ENCODE measurements at regions not wholly inside any gene's neighbourhood (a gene's known extent, or its start where the extent isn't known, plus 50 kb on each side); places are given as distances from the start of the nearest gene placed in this dataset.

DNA sequence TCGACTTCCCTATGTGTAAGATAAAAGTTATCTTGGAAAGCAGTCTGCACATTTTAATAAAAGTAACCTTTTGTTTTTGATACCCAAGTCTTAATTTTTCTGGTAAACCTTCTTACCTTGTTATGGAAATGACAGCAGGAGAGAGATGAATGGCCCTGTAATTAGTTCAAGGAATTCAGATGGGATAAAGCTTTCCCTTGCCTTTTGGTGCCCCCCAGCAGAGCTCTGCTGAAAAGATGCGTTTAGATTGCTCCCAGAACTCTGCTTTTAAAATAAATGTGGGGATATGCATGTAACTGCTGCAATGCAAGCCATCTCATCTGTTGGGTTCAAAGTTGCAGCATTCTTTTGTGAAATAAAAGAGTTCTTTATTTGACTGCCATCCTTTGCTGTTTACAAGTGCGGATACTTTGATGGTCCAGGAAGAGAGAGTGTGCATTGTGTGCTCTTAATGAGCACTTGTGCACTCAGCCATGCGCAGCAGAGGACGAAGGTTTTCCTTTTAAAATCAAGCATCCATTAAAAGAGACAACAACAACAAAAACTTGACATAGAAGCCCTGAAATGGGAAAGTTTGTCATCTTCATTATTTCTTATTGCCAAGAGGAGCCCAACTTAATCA lies 176.7 kb upstream of the ST6GAL2 start:
- Histone ChIP-seq H3K4me1 (ENCODE audit: control insufficient read depth, insufficient read depth, low read length) (no peaks in the 10 kb centered on the region), H3K9me3 (replicated peaks; ENCODE audit: control insufficient read depth, low read depth, low read length) (no peaks in the 10 kb centered on the region), H3K27ac (ENCODE audit: low read length) (no peak overlapping the region), H3K36me3 (ENCODE audit: control insufficient read depth, insufficient read depth, low read length) (no peaks in the 10 kb centered on the region), H3K4me3 (ENCODE audit: low read length) (no peak overlapping the region), H3K27me3 (ENCODE audit: control insufficient read depth, insufficient read depth, low read length) (no peaks in the 10 kb centered on the region)
- DNase-seq: no peak
- no CpG with 5 or more reads among the region's 5 CpGs for WGBS (ENCODE audit: insufficient coverage)

DNA sequence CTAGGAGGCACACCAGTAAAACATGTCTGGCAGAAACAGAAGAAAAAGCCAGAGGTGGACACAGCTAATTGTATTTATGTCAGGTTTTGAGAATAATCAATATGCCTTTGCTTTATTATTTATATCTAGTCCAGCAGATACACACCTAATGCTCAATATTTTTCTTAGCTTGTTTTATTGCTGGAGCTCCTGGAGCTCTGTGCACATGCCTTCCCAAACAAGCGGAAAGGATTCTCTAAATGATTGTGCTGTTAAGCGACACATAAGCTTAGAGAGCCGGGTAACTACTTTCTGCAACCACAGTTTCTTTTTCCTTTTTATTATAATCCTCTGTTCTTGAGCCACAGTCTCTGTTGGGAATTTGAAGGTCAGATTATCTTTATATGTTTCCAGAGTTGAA lies 177.3 kb upstream of the ST6GAL2 start:
- no CpG with 5 or more reads among the region's 3 CpGs for WGBS (ENCODE audit: insufficient coverage)
- H3K27ac ChIP-seq (ENCODE audit: low read length): no peak overlapping the region
- no peaks in the 10 kb centered on the region for H3K27me3 ChIP-seq (ENCODE audit: control insufficient read depth, insufficient read depth, low read length)
- no peaks in the 10 kb centered on the region for H3K9me3 ChIP-seq (replicated peaks; ENCODE audit: control insufficient read depth, low read depth, low read length)
- no peak for DNase-seq
- H3K36me3 ChIP-seq (ENCODE audit: control insufficient read depth, insufficient read depth, low read length): no peaks in the 10 kb centered on the region
- H3K4me3 ChIP-seq (ENCODE audit: low read length): no peak overlapping the region
- no peaks in the 10 kb centered on the region for H3K4me1 ChIP-seq (ENCODE audit: control insufficient read depth, insufficient read depth, low read length)

GRCh38 chr2:107064750-107065149 lies 178.8 kb upstream of the ST6GAL2 start:
- no peak for DNase-seq
- Histone ChIP-seq H3K4me3 (ENCODE audit: low read length) (no peak overlapping the region), H3K9me3 (replicated peaks; ENCODE audit: control insufficient read depth, low read depth, low read length) (no peaks in the 10 kb centered on the region), H3K4me1 (ENCODE audit: control insufficient read depth, insufficient read depth, low read length) (no peaks in the 10 kb centered on the region), H3K36me3 (ENCODE audit: control insufficient read depth, insufficient read depth, low read length) (no peaks in the 10 kb centered on the region), H3K27ac (ENCODE audit: low read length) (no peak overlapping the region), H3K27me3 (ENCODE audit: control insufficient read depth, insufficient read depth, low read length) (no peaks in the 10 kb centered on the region)
- 100% methylated on average over 3 of the region's 6 CpGs for WGBS (ENCODE audit: insufficient coverage)

- no peak for DNase-seq
- WGBS (ENCODE audit: insufficient coverage): 67% methylated on average over 6 of the region's 11 CpGs
- Histone ChIP-seq H3K9me3 (replicated peaks; ENCODE audit: control insufficient read depth, low read depth, low read length) (no peaks in the 10 kb centered on the region), H3K27me3 (ENCODE audit: control insufficient read depth, insufficient read depth, low read length) (no peaks in the 10 kb centered on the region), H3K4me1 (ENCODE audit: control insufficient read depth, insufficient read depth, low read length) (no peaks in the 10 kb centered on the region), H3K4me3 (ENCODE audit: low read length) (no peak overlapping the region), H3K36me3 (ENCODE audit: control insufficient read depth, insufficient read depth, low read length) (no peaks in the 10 kb centered on the region), H3K27ac (ENCODE audit: low read length) (no peak overlapping the region)
Observed at GRCh38 chr2:107068069-107068916, 182.3 kb upstream of the ST6GAL2 start.

DNA sequence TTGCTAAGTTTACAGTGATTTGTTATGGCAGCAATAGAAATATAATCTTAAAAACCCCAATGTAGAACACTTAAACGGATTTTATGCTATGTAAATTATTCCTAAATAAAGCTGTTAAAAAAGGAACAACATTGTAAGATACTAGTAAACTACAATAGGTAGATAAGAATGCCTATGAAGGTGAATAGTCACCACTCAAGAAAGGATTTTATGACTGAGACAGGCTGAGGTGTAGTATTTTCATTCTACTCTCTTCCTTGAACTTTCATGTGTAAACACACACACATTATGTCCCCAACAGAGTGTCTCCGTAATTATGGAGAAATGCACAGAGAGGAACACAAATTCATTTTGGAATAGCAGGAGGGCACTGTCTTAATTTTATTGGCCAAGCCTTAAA lies 183.9 kb upstream of the ST6GAL2 start:
- Histone ChIP-seq H3K36me3 (ENCODE audit: control insufficient read depth, insufficient read depth, low read length) (no peaks in the 10 kb centered on the region), H3K9me3 (replicated peaks; ENCODE audit: control insufficient read depth, low read depth, low read length) (no peaks in the 10 kb centered on the region), H3K27ac (ENCODE audit: low read length) (no peak overlapping the region), H3K4me1 (ENCODE audit: control insufficient read depth, insufficient read depth, low read length) (no peaks in the 10 kb centered on the region), H3K4me3 (ENCODE audit: low read length) (no peak overlapping the region), H3K27me3 (ENCODE audit: control insufficient read depth, insufficient read depth, low read length) (no peaks in the 10 kb centered on the region)
- no CpG with 5 or more reads among the region's 2 CpGs for WGBS (ENCODE audit: insufficient coverage)
- DNase-seq: no peak

GRCh38 chr2:107072150-107072940 lies 186.4 kb upstream of the ST6GAL2 start:
- DNase-seq: peak; percentile 29
- H3K4me1 ChIP-seq (ENCODE audit: control insufficient read depth, insufficient read depth, low read length): no peaks in the 10 kb centered on the region
- no peaks in the 10 kb centered on the region for H3K9me3 ChIP-seq (replicated peaks; ENCODE audit: control insufficient read depth, low read depth, low read length)
- no peaks in the 10 kb centered on the region for H3K27me3 ChIP-seq (ENCODE audit: control insufficient read depth, insufficient read depth, low read length)
- no peaks in the 10 kb centered on the region for H3K36me3 ChIP-seq (ENCODE audit: control insufficient read depth, insufficient read depth, low read length)
- H3K4me3 ChIP-seq (ENCODE audit: low read length): no peak overlapping the region
- no peak overlapping the region for H3K27ac ChIP-seq (ENCODE audit: low read length)
- 21% methylated on average over 4 of the region's 6 CpGs for WGBS (ENCODE audit: insufficient coverage)

GRCh38 chr2:107078584-107078983 lies 192.6 kb upstream of the ST6GAL2 start:
- H3K4me3 ChIP-seq (ENCODE audit: low read length): no peak overlapping the region
- no CpG with 5 or more reads among the region's 1 CpG for WGBS (ENCODE audit: insufficient coverage)

GRCh38 chr2:107086497-107086896 lies 200.5 kb upstream of the ST6GAL2 start:
- no CpG with 5 or more reads among the region's 2 CpGs for WGBS (ENCODE audit: insufficient coverage)
- H3K36me3 ChIP-seq (ENCODE audit: control insufficient read depth, insufficient read depth, low read length): no peaks in the 10 kb centered on the region
- H3K27me3 ChIP-seq (ENCODE audit: control insufficient read depth, insufficient read depth, low read length): no peaks in the 10 kb centered on the region
- DNase-seq: no peak
- H3K4me3 ChIP-seq (ENCODE audit: low read length): no peak overlapping the region
- H3K4me1 ChIP-seq (ENCODE audit: control insufficient read depth, insufficient read depth, low read length): no peaks in the 10 kb centered on the region
- H3K9me3 ChIP-seq (replicated peaks; ENCODE audit: control insufficient read depth, low read depth, low read length): no peaks in the 10 kb centered on the region
- no peak overlapping the region for H3K27ac ChIP-seq (ENCODE audit: low read length)

More at GRCh38 chr2:107078584-107078983, 192.6 kb upstream of the ST6GAL2 start:
- Histone ChIP-seq H3K4me1 (ENCODE audit: control insufficient read depth, insufficient read depth, low read length) (no peaks in the 10 kb centered on the region), H3K36me3 (ENCODE audit: control insufficient read depth, insufficient read depth, low read length) (no peaks in the 10 kb centered on the region), H3K27me3 (ENCODE audit: control insufficient read depth, insufficient read depth, low read length) (no peaks in the 10 kb centered on the region), H3K27ac (ENCODE audit: low read length) (no peak overlapping the region), H3K9me3 (replicated peaks; ENCODE audit: control insufficient read depth, low read depth, low read length) (no peaks in the 10 kb centered on the region)
- no peak for DNase-seq

GRCh38 chr2:107088156-107088555 lies 202.2 kb upstream of the ST6GAL2 start:
- Histone ChIP-seq H3K9me3 (replicated peaks; ENCODE audit: control insufficient read depth, low read depth, low read length) (no peaks in the 10 kb centered on the region), H3K27me3 (ENCODE audit: control insufficient read depth, insufficient read depth, low read length) (no peaks in the 10 kb centered on the region), H3K4me1 (ENCODE audit: control insufficient read depth, insufficient read depth, low read length) (no peaks in the 10 kb centered on the region), H3K36me3 (ENCODE audit: control insufficient read depth, insufficient read depth, low read length) (no peaks in the 10 kb centered on the region), H3K27ac (ENCODE audit: low read length) (no peak overlapping the region), H3K4me3 (ENCODE audit: low read length) (no peak overlapping the region)
- DNase-seq: no peak
- WGBS (ENCODE audit: insufficient coverage): 80% methylated on average over 2 of the region's 2 CpGs
